Subcutaneous abdominal adipose tissue (tissue), 5 donors: ENCODE measurements at regions not wholly inside any gene's neighbourhood (a gene's known extent, or its start where the extent isn't known, plus 50 kb on each side); places are given as distances from the start of the nearest gene placed in this dataset.

Experiments used
- H3K27ac ChIP-seq: one replicate; pipeline ENCODE4 v1.7.0; 2013; ENCODE audit warnings: low read depth, mild to moderate bottlenecking, inconsistent platforms, low read length, moderate library complexity
- H3K27me3 ChIP-seq, 5 donors: one replicate each; pipeline ENCODE4 v1.7.0; 2013; ENCODE audit warnings: low read length in 5 of 5, inconsistent platforms in 1 of 5; ENCODE audit not compliant: control insufficient read depth in 5 of 5, insufficient read depth in 4 of 5
- H3K36me3 ChIP-seq, 5 donors: one replicate each; pipeline ENCODE4 v1.7.0; 2013; ENCODE audit warnings: low read length in 5 of 5; ENCODE audit not compliant: control insufficient read depth in 5 of 5, insufficient read depth in 5 of 5
- H3K4me1 ChIP-seq, 5 donors: one replicate each; pipeline ENCODE4 v1.7.0; 2013; ENCODE audit warnings: low read length in 5 of 5, mild to moderate bottlenecking in 3 of 5, moderate library complexity in 1 of 5; ENCODE audit not compliant: control insufficient read depth in 5 of 5, insufficient read depth in 5 of 5
- H3K4me3 ChIP-seq, 5 donors: one replicate each; pipeline ENCODE4 v1.7.0; 2013; ENCODE audit warnings: low read length in 5 of 5, low read depth in 1 of 5
- H3K9ac ChIP-seq, 5 donors: one replicate each; pipeline ENCODE4 v1.7.0; 2013; ENCODE audit warnings: low read length in 5 of 5, mild to moderate bottlenecking in 4 of 5, moderate library complexity in 3 of 5
- H3K9me3 ChIP-seq, 5 donors: one replicate each; pipeline ENCODE4 v1.7.0; 2013; ENCODE audit warnings: low read length in 5 of 5; ENCODE audit not compliant: control insufficient read depth in 5 of 5
- donor health status: healthy.
- donor health status: healthy.
- donor health status: healthy.
- donor health status: healthy.
- donor health status: healthy.

DNA sequence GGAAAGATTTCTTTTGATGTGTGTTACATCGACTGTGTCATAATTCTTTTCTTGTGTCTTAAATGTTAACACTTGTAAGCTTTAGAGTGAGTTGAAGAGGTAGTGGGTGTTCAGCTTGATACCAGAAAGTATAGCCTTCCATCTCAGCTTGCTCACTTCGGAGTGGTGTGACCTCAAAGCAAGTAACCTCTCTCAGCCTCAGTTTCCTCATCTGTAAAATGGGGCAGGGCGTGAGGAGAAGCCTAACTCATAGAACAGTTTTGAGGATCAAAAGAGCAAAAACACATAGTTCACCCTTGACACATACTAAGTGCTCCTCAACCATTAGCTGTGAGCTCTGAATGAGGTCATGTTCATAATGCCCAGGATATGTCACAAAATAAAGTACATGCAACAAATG lies 434.8 kb upstream of the PROK2 start:
- Histone ChIP-seq H3K27ac (no peak overlapping the region), H3K4me3 (no peak overlapping the region), H3K4me1 (no peaks in the 10 kb centered on the region)

GRCh38 chr3:72217570-72217969 lies 432.6 kb upstream of the PROK2 start:
- peaks cover 0 to 17% (median 7%) of the 10 kb centered on the region in 5 donors for H3K4me1 ChIP-seq
- H3K27me3 ChIP-seq: no peaks in the 10 kb centered on the region
- H3K27ac ChIP-seq: no peak overlapping the region
- no peaks in the 10 kb centered on the region for H3K36me3 ChIP-seq
- H3K9ac ChIP-seq: no peak overlapping the region
- no peak overlapping the region for H3K4me3 ChIP-seq
- H3K9me3 ChIP-seq: no peaks in the 10 kb centered on the region

More for the DNA sequence above, 434.8 kb upstream of the PROK2 start:
- Histone ChIP-seq H3K9me3 (peaks cover 2 to 13% (median 6%) of the 10 kb centered on the region in 5 donors), H3K36me3 (no peaks in the 10 kb centered on the region), H3K9ac (no peak overlapping the region), H3K27me3 (no peaks in the 10 kb centered on the region)

- Histone ChIP-seq H3K4me1 (peaks cover 0 to 17% (median 7%) of the 10 kb centered on the region in 5 donors), H3K4me3 (no peak overlapping the region), H3K9ac (no peak overlapping the region), H3K36me3 (no peaks in the 10 kb centered on the region), H3K27ac (no peak overlapping the region), H3K27me3 (no peaks in the 10 kb centered on the region), H3K9me3 (no peaks in the 10 kb centered on the region)
Observed at GRCh38 chr3:72214066-72214951, 429.4 kb upstream of the PROK2 start.

DNA sequence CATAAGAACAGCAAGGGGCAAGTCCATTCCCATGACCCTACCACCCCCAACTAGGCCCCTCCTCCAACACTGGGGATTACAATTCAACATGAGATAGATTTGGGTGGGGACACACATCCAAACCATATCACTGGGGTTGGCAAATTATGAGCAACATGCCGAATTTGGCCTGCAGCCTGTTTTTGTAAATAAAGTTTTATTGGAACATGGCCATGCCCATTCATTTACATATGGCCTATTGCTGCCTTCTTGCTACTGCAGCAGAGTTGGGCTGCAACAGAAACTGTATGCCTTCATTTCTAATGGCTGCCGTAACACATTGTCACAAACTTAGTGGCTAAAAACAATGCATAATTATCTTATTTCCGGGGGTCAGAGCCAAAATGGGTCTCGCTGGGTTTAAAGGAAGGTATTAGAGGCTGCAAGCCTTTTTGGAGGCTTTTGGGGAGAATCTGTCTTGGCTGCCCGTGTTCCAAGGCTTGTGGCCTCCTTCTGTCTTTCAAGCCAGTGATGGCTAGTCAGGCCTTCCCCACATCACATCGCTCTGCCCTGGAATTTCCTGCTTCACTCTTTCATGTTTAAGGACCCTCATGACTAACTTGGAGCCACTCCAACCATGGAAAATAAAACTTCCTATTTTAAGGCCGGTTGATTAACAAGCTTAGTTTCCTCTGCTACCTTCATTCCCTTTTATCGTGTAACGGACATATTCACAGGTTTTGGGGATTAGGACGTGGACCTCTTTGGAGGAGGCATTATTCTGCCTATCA lies 428.5 kb upstream of the PROK2 start:
- no peaks in the 10 kb centered on the region for H3K27me3 ChIP-seq
- H3K9me3 ChIP-seq: no peaks in the 10 kb centered on the region
- H3K4me3 ChIP-seq: no peak overlapping the region
- H3K27ac ChIP-seq: no peak overlapping the region
- H3K36me3 ChIP-seq: no peaks in the 10 kb centered on the region
- no peak overlapping the region for H3K9ac ChIP-seq
- peaks cover 0 to 17% (median 7%) of the 10 kb centered on the region in 5 donors for H3K4me1 ChIP-seq

GRCh38 chr3:72212396-72212795 lies 427.4 kb upstream of the PROK2 start:
- Histone ChIP-seq H3K9me3 (no peaks in the 10 kb centered on the region), H3K4me3 (no peak overlapping the region), H3K9ac (no peak overlapping the region), H3K27ac (no peak overlapping the region), H3K36me3 (no peaks in the 10 kb centered on the region), H3K27me3 (no peaks in the 10 kb centered on the region), H3K4me1 (peaks cover 0 to 17% (median 7%) of the 10 kb centered on the region in 5 donors)

- Histone ChIP-seq H3K27me3 (peaks cover 0 to 1% (median 0%) of the 10 kb centered on the region in 5 donors), H3K27ac (no peak overlapping the region), H3K9me3 (no peaks in the 10 kb centered on the region), H3K4me3 (no peak overlapping the region), H3K4me1 (peaks cover 0 to 17% (median 7%) of the 10 kb centered on the region in 5 donors), H3K9ac (no peak overlapping the region), H3K36me3 (no peaks in the 10 kb centered on the region)
Observed at GRCh38 chr3:72210261-72210660, 425.3 kb upstream of the PROK2 start.

DNA sequence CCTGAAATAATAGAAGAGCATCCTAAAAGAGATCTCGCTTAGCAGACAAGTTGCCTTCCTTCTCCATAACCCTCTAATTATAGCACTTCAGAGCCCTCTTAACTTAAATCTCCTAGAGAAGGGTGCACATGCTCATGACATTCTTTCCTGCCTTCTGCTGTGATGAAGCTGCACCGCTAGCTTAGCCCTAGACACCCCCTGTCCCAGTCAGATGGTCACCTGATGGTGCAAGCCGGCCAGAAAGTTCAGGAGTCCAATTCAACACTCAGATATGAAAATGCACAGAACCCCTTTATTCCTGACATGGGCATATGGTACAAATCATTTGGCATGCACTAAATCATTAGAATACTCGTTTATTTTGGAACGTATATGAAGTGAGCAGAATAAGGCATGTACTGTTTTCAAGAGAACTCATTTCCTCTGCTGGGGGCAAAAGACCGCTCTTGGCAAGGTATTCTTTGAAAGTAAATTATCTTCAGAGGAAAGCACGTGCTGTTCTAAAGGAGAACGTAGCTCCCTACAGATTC lies 420.4 kb upstream of the PROK2 start:
- H3K27me3 ChIP-seq: peaks cover 0 to 4% (median 0%) of the 10 kb centered on the region in 5 donors

GRCh38 chr3:72204452-72204851 lies 419.5 kb upstream of the PROK2 start:
- H3K4me3 ChIP-seq: no peak overlapping the region

More for the DNA sequence above, 420.4 kb upstream of the PROK2 start:
- peaks cover 2 to 7% (median 6%) of the 10 kb centered on the region in 5 donors for H3K9me3 ChIP-seq
- H3K4me3 ChIP-seq: no peak overlapping the region
- no peaks in the 10 kb centered on the region for H3K36me3 ChIP-seq
- H3K27ac ChIP-seq: no peak overlapping the region
- no peak overlapping the region for H3K9ac ChIP-seq
- no peaks in the 10 kb centered on the region for H3K4me1 ChIP-seq

GRCh38 chr3:72203613-72204349 lies 418.8 kb upstream of the PROK2 start:
- Histone ChIP-seq H3K9ac (no peak overlapping the region), H3K4me1 (no peaks in the 10 kb centered on the region), H3K9me3 (peaks cover 2 to 11% (median 8%) of the 10 kb centered on the region in 5 donors), H3K27me3 (peaks cover 0 to 4% (median 0%) of the 10 kb centered on the region in 5 donors), H3K27ac (no peak overlapping the region), H3K36me3 (no peaks in the 10 kb centered on the region), H3K4me3 (no peak overlapping the region)

More at GRCh38 chr3:72204452-72204851, 419.5 kb upstream of the PROK2 start:
- H3K36me3 ChIP-seq: no peaks in the 10 kb centered on the region
- H3K9me3 ChIP-seq: peaks cover 2 to 11% (median 8%) of the 10 kb centered on the region in 5 donors
- no peak overlapping the region for H3K27ac ChIP-seq
- H3K9ac ChIP-seq: no peak overlapping the region
- peaks cover 0 to 4% (median 0%) of the 10 kb centered on the region in 5 donors for H3K27me3 ChIP-seq
- H3K4me1 ChIP-seq: no peaks in the 10 kb centered on the region
